Colon (tissue), 2 donors: ENCODE measurements at regions not wholly inside any gene's neighbourhood (a gene's known extent, or its start where the extent isn't known, plus 50 kb on each side); places are given as distances from the start of the nearest gene placed in this dataset.
"Not testable (repeated sequence)": the region's sequence is repeated elsewhere in the genome, so short reads cannot be mapped to it uniquely, and the experiment has no call there.

ENCODE experiments used
- FAIRE-seq: peaks from 2 replicates; lab custom pipeline; 2012; peaks lifted over from hg19 to GRCh38; lab: Jason Lieb, UNC
- donor health status: control.
- donor health status: control.

- no peak for FAIRE-seq
These were observed 260.6 kb upstream of the MAGI2 start for GRCh38 chr7:79714081-79714480.

GRCh38 chr7:79713276-79713675, 259.8 kb upstream of the MAGI2 start:
- FAIRE-seq: no peak

- FAIRE-seq: peak; percentile 69
These were observed 258.2 kb upstream of the MAGI2 start for GRCh38 chr7:79711660-79712059.

DNA sequence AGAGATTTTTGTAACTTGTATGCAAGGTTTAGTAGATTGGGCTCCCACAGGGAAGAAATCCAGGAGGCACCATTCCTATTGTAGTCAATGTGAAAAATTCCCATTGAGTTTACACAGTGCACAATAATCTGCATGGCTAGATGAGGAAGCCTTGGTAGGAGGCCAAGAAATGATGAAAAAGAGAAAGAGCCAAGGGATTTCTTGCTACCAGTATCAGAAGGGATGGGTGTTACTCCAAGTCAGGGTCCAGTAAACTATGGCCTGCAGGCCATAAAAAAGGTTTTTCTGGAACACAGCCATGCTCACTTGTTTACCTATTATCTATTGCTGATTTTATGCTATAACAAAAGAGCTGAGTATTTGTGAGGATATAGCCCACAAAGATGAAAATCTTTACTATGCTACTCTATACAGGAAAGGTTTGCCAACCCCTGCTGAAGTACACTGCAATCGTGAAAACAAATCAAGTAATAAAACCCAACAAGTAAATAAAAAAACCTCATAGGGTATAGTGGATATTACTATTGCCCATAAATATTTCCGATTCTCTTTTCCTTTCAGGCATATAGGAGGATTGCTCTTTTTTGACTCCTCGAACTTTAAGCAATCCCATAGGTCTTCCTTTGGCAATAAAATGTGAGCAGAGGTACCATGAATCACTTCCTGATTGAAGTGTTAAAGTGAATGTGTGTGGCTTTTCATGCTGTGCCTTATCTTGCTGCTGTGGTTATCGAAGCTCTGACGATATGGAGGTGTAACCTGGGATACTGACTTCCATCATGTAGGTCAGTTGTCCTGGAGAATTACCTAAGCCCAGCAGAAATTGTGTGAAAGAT, 256.3 kb upstream of the MAGI2 start:
- no peak for FAIRE-seq

DNA sequence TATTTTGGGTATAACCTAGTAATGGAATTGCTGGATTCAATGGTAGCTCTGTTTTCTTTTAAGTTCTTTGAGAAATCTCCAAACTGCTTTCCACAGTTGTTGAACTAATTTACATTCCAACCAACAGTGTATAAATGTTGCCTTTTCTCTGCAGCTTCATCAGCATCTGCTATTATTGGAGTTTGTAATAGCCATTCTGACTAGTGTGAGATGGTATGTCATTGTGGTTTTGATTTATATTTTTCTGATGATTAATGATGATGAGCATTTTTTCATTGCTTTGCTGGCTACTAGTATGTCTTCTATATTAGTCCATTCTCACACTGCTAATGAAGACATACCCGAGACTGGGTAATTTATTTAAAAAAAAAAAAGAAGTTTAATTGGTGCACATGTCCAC, 248.6 kb upstream of the MAGI2 start:
- no peak for FAIRE-seq

DNA sequence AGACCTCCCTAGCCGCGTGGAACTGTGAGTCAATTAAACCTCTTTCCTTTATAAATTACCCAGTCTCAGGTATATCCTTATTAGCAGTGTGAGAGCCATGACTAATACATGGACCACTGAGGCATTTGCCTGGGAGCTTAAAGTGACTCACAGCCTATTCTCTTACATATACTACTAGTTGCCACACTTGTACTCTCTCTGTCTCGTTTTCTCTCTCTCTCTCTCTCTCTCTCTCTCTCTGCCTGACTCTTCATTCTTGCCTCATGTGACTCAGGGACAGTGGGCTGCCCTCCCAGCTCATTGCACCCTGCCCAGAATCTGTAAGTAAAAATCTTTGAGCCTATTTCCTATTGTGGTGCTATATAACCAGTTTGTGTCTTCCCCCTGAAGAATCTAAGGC, 238.5 kb upstream of the MAGI2 start:
- FAIRE-seq: no peak

DNA sequence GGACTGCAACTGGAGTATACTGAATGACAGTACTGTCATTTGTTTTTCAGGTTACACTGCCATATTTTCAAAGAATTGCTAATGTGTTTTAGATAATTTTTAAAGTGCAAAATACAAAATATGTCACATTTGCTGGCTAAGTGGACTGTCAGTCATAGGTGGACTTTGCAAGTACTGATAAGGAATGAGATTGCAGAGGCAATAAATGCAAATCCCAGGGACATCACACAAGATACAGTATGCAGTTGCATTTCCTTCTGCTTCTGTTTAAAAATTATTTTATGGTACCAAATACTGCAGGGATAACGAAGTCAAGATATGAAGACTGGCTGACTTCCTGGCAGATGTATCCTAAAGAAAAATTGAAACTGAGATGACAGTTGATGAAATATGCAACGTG, 237.6 kb upstream of the MAGI2 start:
- FAIRE-seq: no peak

DNA sequence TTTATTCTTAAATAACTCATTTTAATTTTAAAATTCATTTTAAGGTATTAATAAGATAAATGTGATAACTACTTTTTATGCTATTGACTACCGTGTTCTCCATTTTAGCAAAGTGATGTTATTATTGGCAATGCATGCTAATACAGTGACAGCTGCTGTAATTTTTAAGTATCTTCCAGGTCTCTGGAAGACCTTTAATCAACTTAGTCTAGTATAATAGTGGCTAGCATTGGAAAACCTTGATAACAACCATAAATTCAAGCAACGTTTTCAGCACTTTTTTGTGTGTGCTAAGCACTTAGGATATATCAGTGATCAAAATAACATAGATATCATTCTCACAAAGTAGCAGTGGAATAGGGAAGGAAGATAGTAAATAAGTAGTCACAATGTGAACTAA, 230.9 kb upstream of the MAGI2 start:
- FAIRE-seq: no peak

- FAIRE-seq: no peak
These were observed 230.4 kb upstream of the MAGI2 start for GRCh38 chr7:79683916-79684315.

DNA sequence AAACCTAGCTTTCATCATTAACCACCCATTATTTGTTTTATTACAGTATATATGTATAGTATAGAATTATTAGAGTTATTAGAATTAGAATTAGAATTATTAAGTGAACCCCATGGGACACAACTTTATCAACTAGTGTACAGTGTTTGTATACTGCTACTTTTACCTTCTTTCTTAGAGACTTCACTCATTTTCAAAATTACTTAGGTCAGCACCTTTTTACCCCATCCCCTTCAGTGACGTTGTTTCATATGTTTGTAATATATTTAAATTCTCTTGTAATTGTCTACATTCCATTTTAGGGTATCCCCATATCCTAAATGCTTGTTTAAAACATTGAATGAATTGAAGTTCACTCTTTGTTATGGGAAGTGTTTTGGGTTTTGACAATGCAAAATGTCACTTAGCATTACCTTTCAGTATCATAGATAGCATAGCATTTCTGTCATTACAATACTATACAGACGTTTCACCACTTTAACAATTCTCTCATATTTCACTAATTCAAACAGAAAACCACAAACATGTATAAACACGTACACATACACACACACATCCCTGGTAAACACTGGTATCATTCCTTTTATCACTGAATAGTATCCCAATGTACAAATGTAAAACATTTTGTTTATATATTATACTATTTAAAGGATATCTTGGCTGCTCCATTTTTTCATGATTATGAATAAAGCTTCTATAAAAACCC, 229.9 kb upstream of the MAGI2 start:
- FAIRE-seq: no peak

- FAIRE-seq: no peak
These were observed 228.0 kb upstream of the MAGI2 start for GRCh38 chr7:79681454-79681853.

- FAIRE-seq: no peak
These were observed 220.5 kb upstream of the MAGI2 start for GRCh38 chr7:79673969-79674368.

GRCh38 chr7:79673421-79673820, 220.0 kb upstream of the MAGI2 start:
- FAIRE-seq: no peak

- FAIRE-seq: no peak
These were observed 214.8 kb upstream of the MAGI2 start for GRCh38 chr7:79668292-79668691.

DNA sequence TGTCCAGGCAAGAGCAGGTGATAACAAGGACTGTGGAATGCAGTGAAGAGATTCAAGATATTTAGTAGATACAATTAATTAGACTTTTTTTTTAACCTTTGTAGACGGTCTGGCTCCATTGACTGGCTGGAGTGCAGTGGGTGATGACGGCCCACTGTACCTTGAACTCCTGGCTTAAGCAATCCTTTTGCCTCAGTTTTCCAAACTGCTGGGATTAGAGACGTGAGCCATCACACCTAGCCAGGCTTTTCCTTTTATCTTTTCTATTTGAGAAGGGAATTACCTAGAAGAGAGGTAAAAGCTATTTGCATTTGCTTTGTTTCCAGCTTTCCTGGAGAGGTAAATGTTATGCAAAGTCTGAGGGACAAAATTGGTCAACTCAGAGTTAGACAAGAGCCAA, 213.0 kb upstream of the MAGI2 start:
- no peak for FAIRE-seq

DNA sequence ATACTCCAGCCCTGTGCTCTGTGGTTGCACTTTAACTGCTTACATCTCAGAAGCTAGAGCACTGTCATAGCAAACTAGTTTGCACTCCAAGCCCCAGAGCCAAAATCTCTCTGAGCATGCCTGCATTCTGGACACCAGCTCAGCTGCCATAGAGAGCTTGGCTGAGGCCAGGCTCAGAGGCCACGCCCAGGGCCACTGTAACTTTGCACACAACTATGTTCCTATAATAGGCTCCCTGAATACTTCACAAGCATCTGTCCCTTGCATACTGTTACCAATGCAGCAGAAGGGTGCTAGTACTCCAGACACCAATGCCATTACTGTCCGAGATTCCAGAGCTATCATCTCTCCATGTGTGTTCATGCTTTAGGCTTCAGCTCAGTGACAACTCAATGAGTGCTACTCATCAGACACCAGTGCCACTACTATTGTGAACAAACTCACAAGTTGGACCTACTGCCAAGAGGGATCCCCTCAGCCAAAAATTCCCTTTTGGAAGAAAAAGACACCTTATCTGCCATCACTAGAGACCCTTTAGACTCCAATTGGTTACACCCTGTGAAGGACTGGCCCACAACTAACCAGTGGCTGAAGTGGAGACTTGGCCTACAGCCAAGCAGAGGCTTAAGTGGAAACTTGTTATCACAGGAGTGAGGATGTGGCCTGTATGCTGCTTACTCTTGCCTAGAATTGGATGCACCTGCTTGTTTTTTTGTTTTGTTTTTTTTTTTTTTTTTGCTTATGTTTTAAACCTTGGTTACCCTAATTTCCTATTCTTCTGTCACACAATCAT, 211.6 kb upstream of the MAGI2 start:
- no peak for FAIRE-seq

- no peak for FAIRE-seq
These were observed 204.8 kb upstream of the MAGI2 start for GRCh38 chr7:79658304-79658703.

DNA sequence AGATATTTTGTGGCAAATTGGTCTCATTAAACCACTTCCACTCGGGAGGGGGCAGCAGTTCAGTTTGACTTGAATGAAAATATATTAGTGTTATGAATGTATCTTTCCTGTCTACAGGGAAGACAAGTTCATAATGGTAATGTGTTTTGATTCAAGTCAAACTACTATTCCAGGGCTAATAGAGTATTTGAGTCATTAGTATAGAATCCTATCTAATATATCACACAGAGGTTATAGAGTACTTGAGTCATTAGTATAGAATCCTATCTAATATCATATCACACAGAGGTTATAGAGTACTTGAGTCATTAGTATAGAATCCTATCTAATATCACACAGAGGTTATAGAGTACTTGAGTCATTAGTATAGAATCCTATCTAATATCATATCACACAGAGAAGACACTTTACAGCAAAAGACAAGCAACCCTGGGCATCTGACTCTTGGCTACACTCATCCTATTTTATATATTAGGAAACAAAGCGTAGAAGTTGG, 199.7 kb upstream of the MAGI2 start:
- FAIRE-seq: no peak

- FAIRE-seq: no peak
These were observed 199.2 kb upstream of the MAGI2 start for GRCh38 chr7:79652619-79653018.

DNA sequence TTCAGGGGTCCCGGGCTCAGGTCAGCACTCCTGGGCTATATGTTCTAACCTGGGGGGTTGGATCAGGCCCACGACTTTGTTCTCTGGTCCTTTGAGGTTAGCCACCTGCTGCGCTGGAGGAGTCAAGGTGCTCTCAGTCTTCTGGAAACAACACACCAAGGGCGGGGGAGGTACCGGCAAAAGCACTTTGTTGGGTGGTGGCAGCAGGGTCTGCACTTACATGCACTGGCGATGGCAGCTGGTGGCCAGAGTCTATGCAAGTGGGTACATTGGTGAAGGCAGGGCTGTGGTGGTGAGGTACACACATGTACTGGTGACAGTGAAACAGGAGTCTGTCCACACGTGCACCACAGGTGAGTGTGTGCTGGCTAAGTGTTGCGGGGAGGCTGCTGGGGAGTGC, 194.2 kb upstream of the MAGI2 start:
- FAIRE-seq: no peak

DNA sequence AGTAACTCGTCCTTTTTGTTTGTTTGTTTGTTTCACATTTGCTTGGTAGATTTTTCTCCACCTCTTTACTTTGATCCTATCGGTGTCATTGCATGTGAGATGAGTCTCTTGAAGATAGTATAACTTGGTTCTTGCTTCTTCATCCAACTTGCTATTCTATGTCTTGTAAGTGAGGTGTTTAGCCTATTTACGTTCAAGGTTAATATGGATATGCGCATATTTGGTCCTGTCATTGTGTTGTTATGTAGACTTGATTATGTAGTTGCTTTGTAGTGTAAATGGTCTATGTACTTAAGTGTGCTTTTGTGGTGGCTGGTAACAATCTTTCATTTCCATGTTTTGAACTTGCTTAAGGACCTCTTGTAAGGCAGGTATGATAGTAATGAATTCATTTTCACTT, 192.8 kb upstream of the MAGI2 start:
- no peak for FAIRE-seq

- no peak for FAIRE-seq
These were observed 183.4 kb upstream of the MAGI2 start for GRCh38 chr7:79636849-79637248.

- FAIRE-seq: not testable (repeated sequence)
These were observed 172.5 kb upstream of the MAGI2 start for GRCh38 chr7:79625921-79626320.
